ENCODE measurements at regions not wholly inside any gene's neighbourhood (a gene's known extent, or its start where the extent isn't known, plus 50 kb on each side); places are given as distances from the start of the nearest gene placed in this dataset.

GRCh38 chr20:19079536-19080299 lies 132.7 kb upstream of the SLC24A3 start:
- Mint-ChIP-seq H3K4me3 (no peak overlapping the region), H3K36me3 (no peaks in the 10 kb centered on the region), H3K4me1 (peaks cover 15 to 17% (median 16%) of the 10 kb centered on the region in 4 donors), H3K27me3 (peaks cover 0 to 1% (median 0%) of the 10 kb centered on the region in 5 donors), H3K27ac (no peak overlapping the region), H3K9me3 (no peaks in the 10 kb centered on the region)
- DNase-seq (no peak), ATAC-seq (no peak)
- POLR2A ChIA-PET = no interaction called here

DNA sequence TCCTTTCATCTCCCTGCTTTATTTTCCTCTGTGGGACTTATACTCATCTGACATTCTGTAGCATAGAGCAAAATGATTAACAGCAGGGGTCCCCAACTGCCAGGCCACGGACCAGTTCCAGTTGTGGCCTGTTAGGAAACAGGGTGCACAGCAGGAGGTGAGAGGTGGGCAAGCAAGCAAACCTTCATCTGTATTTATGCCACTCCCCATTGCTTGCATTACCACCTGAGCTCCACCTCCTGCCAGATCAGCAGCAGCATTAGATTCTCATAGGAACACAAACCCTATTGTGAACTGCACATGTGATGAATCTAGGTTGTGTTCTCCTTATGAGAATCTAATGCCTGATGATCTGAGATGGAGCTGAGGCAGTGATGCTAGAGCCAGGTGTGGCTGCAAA lies 130.5 kb upstream of the SLC24A3 start:
- POLR2A ChIA-PET = no interaction called here
- no peak for ATAC-seq
- no peak overlapping the region for H3K4me3 Mint-ChIP-seq

DNA sequence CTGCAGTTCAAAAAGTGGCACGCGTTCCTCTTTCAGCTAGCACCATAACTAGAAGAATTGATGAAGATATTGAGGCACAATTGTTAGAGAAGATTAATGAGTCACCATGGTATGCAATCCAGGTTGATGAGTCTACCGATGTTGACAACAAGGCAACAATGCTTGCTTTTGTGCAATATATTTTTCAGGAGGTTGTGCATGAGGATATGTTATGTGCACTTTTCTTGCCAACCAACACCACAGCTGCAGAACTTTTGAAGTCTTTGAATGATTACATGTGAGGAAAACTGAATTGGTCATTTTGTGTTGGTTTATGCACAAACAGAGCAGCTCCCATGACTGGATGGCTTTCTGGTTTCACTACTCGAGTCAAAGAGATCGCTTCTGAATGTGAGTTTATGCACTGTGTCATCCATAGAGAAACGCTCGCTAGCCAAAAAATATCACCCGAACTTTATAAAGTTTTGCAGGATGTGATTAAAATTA lies 129.3 kb upstream of the SLC24A3 start:
- ATAC-seq (no peak), DNase-seq (no peak)
- H3K27ac Mint-ChIP-seq = no peak overlapping the region
- H3K36me3 Mint-ChIP-seq = no peaks in the 10 kb centered on the region
- no peaks in the 10 kb centered on the region for H3K9me3 Mint-ChIP-seq
- no peak overlapping the region for H3K4me3 Mint-ChIP-seq
- peaks cover 0 to 2% (median 0%) of the 10 kb centered on the region in 4 donors for H3K4me1 Mint-ChIP-seq
- POLR2A ChIA-PET = no interaction called here
- peaks cover 0 to 2% (median 0%) of the 10 kb centered on the region in 5 donors for H3K27me3 Mint-ChIP-seq

More for the DNA sequence above, 130.5 kb upstream of the SLC24A3 start:
- Mint-ChIP-seq H3K36me3 (no peaks in the 10 kb centered on the region), H3K9me3 (no peaks in the 10 kb centered on the region), H3K27me3 (peaks cover 0 to 2% (median 0%) of the 10 kb centered on the region in 5 donors), H3K27ac (no peak overlapping the region), H3K4me1 (peaks cover 0 to 9% (median 2%) of the 10 kb centered on the region in 4 donors)
- no peak for DNase-seq

- H3K4me3 Mint-ChIP-seq = no peak overlapping the region
- no peak for ATAC-seq
- POLR2A ChIA-PET = no interaction called here
- DNase-seq = no peak
- peaks cover 0 to 5% (median 0%) of the 10 kb centered on the region in 5 donors for H3K27me3 Mint-ChIP-seq
- peaks cover 0 to 6% (median 0%) of the 10 kb centered on the region in 9 donors for H3K9me3 Mint-ChIP-seq
- no peaks in the 10 kb centered on the region for H3K36me3 Mint-ChIP-seq
- H3K4me1 Mint-ChIP-seq = no peaks in the 10 kb centered on the region
- H3K27ac Mint-ChIP-seq = no peak overlapping the region
Observed at GRCh38 chr20:19090332-19090731, 122.1 kb upstream of the SLC24A3 start.

DNA sequence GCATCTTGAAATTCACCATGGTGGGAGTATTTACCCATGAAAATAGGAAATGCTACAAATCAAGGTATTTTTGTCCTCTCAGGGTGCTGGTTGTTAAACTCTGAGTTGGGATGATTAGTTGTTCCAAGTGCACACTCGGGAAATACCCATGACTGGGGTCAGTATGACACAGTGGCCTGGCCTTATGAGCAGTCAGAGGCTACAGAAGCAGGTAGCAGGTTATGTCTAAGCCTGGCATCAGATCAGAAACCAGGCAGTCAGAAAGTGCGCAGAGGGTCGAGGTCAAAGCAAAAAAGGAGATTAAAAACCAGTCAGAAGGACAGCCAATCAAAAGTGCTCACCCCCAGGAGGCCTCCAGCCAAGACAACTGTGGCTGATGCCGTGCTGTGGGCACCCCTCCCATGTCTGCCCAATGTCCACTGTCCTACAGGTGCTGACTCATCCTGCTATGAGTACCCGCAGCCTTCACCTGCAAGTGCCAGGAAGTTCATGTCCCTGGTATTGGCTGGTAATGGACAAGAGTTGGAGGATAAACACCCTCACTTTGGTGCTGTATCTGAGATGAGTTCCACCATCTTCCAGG lies 117.4 kb upstream of the SLC24A3 start:
- H3K27me3 Mint-ChIP-seq = peaks cover 0 to 7% (median 0%) of the 10 kb centered on the region in 5 donors
- POLR2A ChIA-PET = no interaction called here

DNA sequence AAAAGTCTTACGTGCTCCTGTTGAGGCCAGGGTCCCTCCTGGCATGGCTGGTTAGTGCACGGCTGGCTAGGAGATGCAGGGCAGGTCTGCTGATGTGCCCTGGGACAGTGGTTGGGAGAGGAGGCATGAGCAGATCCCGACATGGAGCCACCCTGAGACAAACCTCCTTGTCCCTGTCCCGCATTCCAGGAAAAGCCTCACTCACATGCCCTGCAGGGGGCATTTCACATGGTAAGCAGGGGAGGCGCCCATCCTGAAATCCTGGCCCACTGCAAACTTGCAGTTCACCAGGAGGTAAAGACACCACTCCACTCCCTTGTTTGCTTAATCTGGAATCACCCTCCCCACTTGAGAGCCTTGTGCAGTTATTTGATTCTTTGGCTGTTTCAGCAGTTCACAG lies 116.7 kb upstream of the SLC24A3 start:
- peaks cover 0 to 2% (median 0%) of the 10 kb centered on the region in 9 donors for H3K9me3 Mint-ChIP-seq
- no peak for DNase-seq
- H3K27ac Mint-ChIP-seq = no peak overlapping the region
- peaks cover 0 to 5% (median 0%) of the 10 kb centered on the region in 5 donors for H3K27me3 Mint-ChIP-seq
- no peak for ATAC-seq
- peaks cover 0 to 3% (median 0%) of the 10 kb centered on the region in 4 donors for H3K4me1 Mint-ChIP-seq
- no peak overlapping the region for H3K4me3 Mint-ChIP-seq
- no peaks in the 10 kb centered on the region for H3K36me3 Mint-ChIP-seq
- POLR2A ChIA-PET = no interaction called here

More for the DNA sequence above, 117.4 kb upstream of the SLC24A3 start:
- Mint-ChIP-seq H3K9me3 (peaks cover 0 to 2% (median 0%) of the 10 kb centered on the region in 9 donors), H3K4me1 (peaks cover 0 to 3% (median 0%) of the 10 kb centered on the region in 4 donors), H3K27ac (no peak overlapping the region), H3K36me3 (no peaks in the 10 kb centered on the region), H3K4me3 (no peak overlapping the region)
- no peak for DNase-seq
- no peak for ATAC-seq

DNA sequence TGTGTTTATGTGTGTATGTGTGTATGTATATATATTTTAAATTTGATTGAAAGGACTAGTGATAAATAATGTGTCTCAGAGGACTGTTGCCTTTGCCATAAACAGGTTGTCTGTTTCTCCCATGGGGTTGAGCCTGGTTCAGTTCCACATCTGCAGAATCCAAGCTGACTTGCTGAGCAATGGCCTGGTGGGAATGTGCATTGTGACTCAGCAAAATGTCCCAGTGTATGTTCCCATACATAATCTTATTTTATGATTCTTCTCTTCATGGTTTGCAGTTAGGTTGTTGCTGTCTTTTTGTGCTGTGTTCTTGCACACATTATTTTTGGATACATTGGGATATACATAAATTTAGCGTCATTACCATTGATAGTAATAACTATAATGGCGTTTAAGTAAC lies 115.6 kb upstream of the SLC24A3 start:
- Mint-ChIP-seq H3K9me3 (peaks cover 0 to under 1% (median 0%) of the 10 kb centered on the region in 9 donors), H3K27me3 (peaks cover 0 to 4% (median 0%) of the 10 kb centered on the region in 5 donors), H3K4me3 (no peak overlapping the region), H3K36me3 (no peaks in the 10 kb centered on the region), H3K27ac (no peak overlapping the region), H3K4me1 (peaks cover 0 to 3% (median 0%) of the 10 kb centered on the region in 4 donors)
- no peak for DNase-seq
- POLR2A ChIA-PET = no interaction called here
- no peak for ATAC-seq

- H3K36me3 Mint-ChIP-seq = no peaks in the 10 kb centered on the region
- H3K27ac Mint-ChIP-seq = no peak overlapping the region
- DNase-seq = no peak
- H3K4me1 Mint-ChIP-seq = peaks cover 0 to 3% (median 0%) of the 10 kb centered on the region in 4 donors
- POLR2A ChIA-PET = no interaction called here
- peaks cover 0 to 2% (median 0%) of the 10 kb centered on the region in 9 donors for H3K9me3 Mint-ChIP-seq
- H3K4me3 Mint-ChIP-seq = no peak overlapping the region
- ATAC-seq = no peak
- peaks cover 0 to 4% (median 0%) of the 10 kb centered on the region in 5 donors for H3K27me3 Mint-ChIP-seq
Observed at GRCh38 chr20:19098117-19098516, 114.3 kb upstream of the SLC24A3 start.

DNA sequence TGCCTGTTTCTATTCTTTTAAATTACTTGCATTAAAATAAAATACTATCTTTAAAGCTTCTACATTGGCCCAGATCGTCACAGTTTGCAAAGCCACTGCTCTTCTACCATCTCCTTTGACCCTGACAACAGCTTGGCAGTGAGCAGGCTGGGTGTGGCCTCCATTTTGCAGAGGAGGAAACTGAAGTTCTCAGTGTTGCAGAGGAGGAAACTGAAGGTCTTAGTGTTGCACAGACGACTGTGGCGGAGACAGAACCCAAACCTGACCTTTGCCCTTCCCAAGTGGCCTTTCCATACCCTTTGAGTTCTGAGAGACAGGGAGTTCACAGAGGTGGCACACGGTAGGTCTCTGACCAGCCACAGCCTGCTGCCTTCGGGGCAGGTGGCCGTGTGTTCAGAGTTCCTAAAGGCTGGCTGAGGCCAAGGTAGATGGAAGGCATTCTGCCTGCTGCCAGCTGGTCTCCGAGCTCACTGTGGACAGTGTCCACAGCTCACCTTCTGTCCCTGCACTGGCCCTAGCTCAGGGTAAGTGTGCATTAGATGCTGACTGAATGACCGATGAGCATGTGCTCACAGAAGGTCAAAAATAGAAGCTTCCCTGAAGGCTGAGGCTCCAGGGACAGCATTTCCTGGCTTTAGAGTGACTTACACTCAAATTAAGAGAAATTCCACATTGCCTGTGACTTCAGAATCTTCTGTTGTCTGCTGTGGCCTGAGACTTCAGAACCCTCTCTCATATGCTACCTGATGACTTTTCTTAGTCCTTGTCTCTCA lies 113.5 kb upstream of the SLC24A3 start:
- no peak for ATAC-seq
- no peak for DNase-seq
- H3K9me3 Mint-ChIP-seq = peaks cover 0 to 2% (median 0%) of the 10 kb centered on the region in 9 donors
- H3K4me3 Mint-ChIP-seq = no peak overlapping the region
- peaks cover 0 to 4% (median 0%) of the 10 kb centered on the region in 5 donors for H3K27me3 Mint-ChIP-seq
- H3K27ac Mint-ChIP-seq = peak overlapping the region in 1 of 10 donors; percentile 60
- H3K4me1 Mint-ChIP-seq = peaks cover 0 to 3% (median 0%) of the 10 kb centered on the region in 4 donors
- H3K36me3 Mint-ChIP-seq = no peaks in the 10 kb centered on the region
- POLR2A ChIA-PET = no interaction called here

DNA sequence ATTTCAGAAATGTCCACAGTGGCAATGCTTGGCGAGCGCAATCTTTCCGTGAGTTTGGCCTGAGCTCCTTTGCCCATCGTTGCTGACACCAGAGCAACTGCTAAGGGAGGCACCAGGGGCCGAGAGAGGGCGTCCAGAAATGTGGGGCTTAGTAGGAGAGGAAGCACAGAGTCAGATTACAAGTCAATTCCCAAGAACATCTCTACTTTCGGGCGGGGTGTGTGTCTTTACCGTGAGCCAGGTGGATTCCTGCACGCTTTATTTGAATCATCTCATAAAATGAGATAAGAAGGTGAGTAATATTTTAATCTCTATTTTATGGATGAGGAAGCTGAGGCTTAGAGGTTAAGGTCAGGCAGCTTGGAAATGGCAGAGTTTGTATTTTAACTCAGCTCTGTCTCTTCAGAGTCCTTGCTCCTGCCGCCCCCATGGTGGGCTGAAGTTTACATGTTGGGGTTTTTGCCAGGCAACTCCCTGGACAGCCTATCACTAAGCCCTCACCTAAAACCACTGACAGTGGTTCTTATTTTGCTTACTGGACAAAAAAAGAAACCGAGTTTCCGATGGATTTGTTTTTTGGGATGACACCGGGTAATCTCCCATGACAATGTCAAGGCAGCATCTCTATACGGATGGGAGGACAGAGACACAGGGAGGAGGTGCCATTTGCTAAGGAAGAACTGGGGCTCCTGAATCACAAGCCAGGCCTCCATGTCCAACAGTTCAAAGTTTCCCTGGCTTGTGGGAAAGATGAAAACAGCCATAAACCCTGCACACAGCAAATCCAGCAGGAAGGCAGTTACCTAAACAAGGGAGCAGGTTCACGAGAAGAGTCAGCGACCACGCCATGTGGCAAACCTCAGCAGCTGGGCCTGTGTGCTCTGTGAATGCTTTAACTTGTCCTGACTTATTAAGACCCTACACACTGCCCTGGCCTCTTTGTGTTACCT lies 112.6 kb upstream of the SLC24A3 start:
- Mint-ChIP-seq H3K4me3 (no peak overlapping the region), H3K27ac (peak overlapping the region in 1 of 10 donors; percentile 13), H3K9me3 (peaks cover 0 to 2% (median 0%) of the 10 kb centered on the region in 9 donors), H3K27me3 (peaks cover 0 to 4% (median 0%) of the 10 kb centered on the region in 5 donors), H3K36me3 (no peaks in the 10 kb centered on the region), H3K4me1 (peaks cover 0 to 3% (median 0%) of the 10 kb centered on the region in 4 donors)
- ATAC-seq (no peak), DNase-seq (no peak)
- POLR2A ChIA-PET = no interaction called here

GRCh38 chr20:19100975-19101374 lies 111.5 kb upstream of the SLC24A3 start:
- Mint-ChIP-seq H3K27me3 (peaks cover 0 to 2% (median 0%) of the 10 kb centered on the region in 5 donors), H3K36me3 (no peaks in the 10 kb centered on the region), H3K4me1 (peaks cover 0 to 3% (median 0%) of the 10 kb centered on the region in 4 donors), H3K27ac (no peak overlapping the region), H3K9me3 (peaks cover 0 to 2% (median 0%) of the 10 kb centered on the region in 9 donors), H3K4me3 (no peak overlapping the region)
- DNase-seq = no peak
- POLR2A ChIA-PET = no interaction called here
- no peak for ATAC-seq

DNA sequence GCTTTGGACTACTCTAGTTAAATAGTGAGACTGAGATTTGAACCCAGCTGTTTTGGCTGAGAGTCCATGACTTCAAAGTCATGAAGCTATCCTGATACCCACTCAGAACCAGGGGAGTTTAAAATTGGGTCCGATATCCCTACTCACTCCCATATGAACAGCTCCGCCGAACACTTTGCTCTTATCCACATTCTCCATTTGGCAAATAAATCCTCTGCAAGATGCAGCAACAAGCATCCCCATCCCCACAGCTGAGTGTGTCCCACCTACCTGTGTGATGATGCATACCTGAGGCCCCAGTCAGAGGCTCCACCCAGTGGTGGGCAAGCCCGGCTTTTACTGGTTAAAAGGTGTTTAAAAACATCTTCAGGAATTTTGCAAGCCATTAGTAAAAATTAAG lies 108.3 kb upstream of the SLC24A3 start:
- H3K4me3 Mint-ChIP-seq = no peak overlapping the region
- POLR2A ChIA-PET = no interaction called here
- H3K9me3 Mint-ChIP-seq = peaks cover 0 to 2% (median 0%) of the 10 kb centered on the region in 9 donors
- H3K36me3 Mint-ChIP-seq = no peaks in the 10 kb centered on the region
- H3K27me3 Mint-ChIP-seq = peaks cover 0 to 2% (median 0%) of the 10 kb centered on the region in 5 donors
- H3K27ac Mint-ChIP-seq = peak overlapping the region in 1 of 10 donors; percentile 42
- no peak for ATAC-seq
- H3K4me1 Mint-ChIP-seq = no peaks in the 10 kb centered on the region
- no peak for DNase-seq
